Urinary bladder (tissue), 3 donors: ENCODE measurements at regions not wholly inside any gene's neighbourhood (a gene's known extent, or its start where the extent isn't known, plus 50 kb on each side); places are given as distances from the start of the nearest gene placed in this dataset.

ENCODE experiments used
- DNase-seq: peaks from one replicate; pipeline ENCODE4 v3.0.0-alpha.2; 2015; ENCODE audit errors: extremely low spot score
- H3K27ac ChIP-seq: one replicate; pipeline ENCODE4 v1.5.1; 2013; ENCODE audit warnings: low read depth, mild to moderate bottlenecking, moderate library complexity
- H3K36me3 ChIP-seq: one replicate; pipeline ENCODE4 v1.6.1; 2013; ENCODE audit warnings: mild to moderate bottlenecking, moderate library complexity; ENCODE audit not compliant: insufficient read depth
- H3K4me1 ChIP-seq: one replicate; pipeline ENCODE4 v1.6.1; 2013; ENCODE audit warnings: mild to moderate bottlenecking, moderate library complexity; ENCODE audit not compliant: insufficient read depth
- H3K4me3 ChIP-seq: one replicate; pipeline ENCODE4 v1.5.1; 2013; ENCODE audit warnings: low read depth, low read length
- WGBS: extraction: QIAGEN DNeasy Blood & Tissue Kit; methylation state at CpG from one replicate; pipeline ENCODE4 v1.1.7; 2013; 5-methylcytosine and 5-hydroxymethylcytosine counted together
- donor health status: healthy with polysubstance abuse.
- donor health status: healthy.

- no peak overlapping the region for H3K27ac ChIP-seq
- DNase-seq: no peak
- no peaks in the 10 kb centered on the region for H3K36me3 ChIP-seq
- no peaks in the 10 kb centered on the region for H3K4me1 ChIP-seq
- 89% methylated on average over 5 of the region's 5 CpGs for WGBS
- H3K4me3 ChIP-seq: no peak overlapping the region
Measured at GRCh38 chr6:159104931-159105330, 60.1 kb upstream of the TAGAP start.

GRCh38 chr6:159104163-159104925, 59.6 kb upstream of the TAGAP start:
- no peak overlapping the region for H3K27ac ChIP-seq
- WGBS: 39% methylated on average over 17 of the region's 17 CpGs
- H3K36me3 ChIP-seq: no peaks in the 10 kb centered on the region
- H3K4me3 ChIP-seq: no peak overlapping the region
- no peaks in the 10 kb centered on the region for H3K4me1 ChIP-seq
- DNase-seq: no peak

GRCh38 chr6:159103396-159104162, 58.8 kb upstream of the TAGAP start:
- Histone ChIP-seq H3K4me1 (no peaks in the 10 kb centered on the region), H3K36me3 (no peaks in the 10 kb centered on the region), H3K27ac (no peak overlapping the region), H3K4me3 (no peak overlapping the region)
- WGBS: 54% methylated on average over 18 of the region's 18 CpGs
- no peak for DNase-seq

- H3K36me3 ChIP-seq: no peaks in the 10 kb centered on the region
- 88% methylated on average over 5 of the region's 5 CpGs for WGBS
- DNase-seq: no peak
- no peak overlapping the region for H3K4me3 ChIP-seq
- H3K27ac ChIP-seq: no peak overlapping the region
- H3K4me1 ChIP-seq: no peaks in the 10 kb centered on the region
Measured at GRCh38 chr6:159102373-159103160, 57.8 kb upstream of the TAGAP start.

GRCh38 chr6:159101656-159102055, 56.9 kb upstream of the TAGAP start:
- no peaks in the 10 kb centered on the region for H3K4me1 ChIP-seq
- 85% methylated on average over 11 of the region's 11 CpGs for WGBS

GRCh38 chr6:159100395-159101182, 55.8 kb upstream of the TAGAP start:
- no peak for DNase-seq
- no peaks in the 10 kb centered on the region for H3K36me3 ChIP-seq
- WGBS: 83% methylated on average over 15 of the region's 15 CpGs
- no peak overlapping the region for H3K4me3 ChIP-seq
- H3K27ac ChIP-seq: no peak overlapping the region
- H3K4me1 ChIP-seq: no peaks in the 10 kb centered on the region

More at GRCh38 chr6:159101656-159102055, 56.9 kb upstream of the TAGAP start:
- H3K4me3 ChIP-seq: no peak overlapping the region
- no peak for DNase-seq
- no peak overlapping the region for H3K27ac ChIP-seq
- no peaks in the 10 kb centered on the region for H3K36me3 ChIP-seq

GRCh38 chr6:159099961-159100360, 55.2 kb upstream of the TAGAP start:
- WGBS: 57% methylated on average over 3 of the region's 3 CpGs

GRCh38 chr6:159099276-159099675, 54.5 kb upstream of the TAGAP start:
- Histone ChIP-seq H3K27ac (no peak overlapping the region), H3K36me3 (no peaks in the 10 kb centered on the region), H3K4me1 (no peaks in the 10 kb centered on the region), H3K4me3 (no peak overlapping the region)
- WGBS: 87% methylated on average over 3 of the region's 3 CpGs
- DNase-seq: no peak

More at GRCh38 chr6:159099961-159100360, 55.2 kb upstream of the TAGAP start:
- no peak for DNase-seq
- Histone ChIP-seq H3K36me3 (no peaks in the 10 kb centered on the region), H3K4me3 (no peak overlapping the region), H3K4me1 (no peaks in the 10 kb centered on the region), H3K27ac (no peak overlapping the region)

GRCh38 chr6:159098636-159099106, 53.9 kb upstream of the TAGAP start:
- 84% methylated on average over 14 of the region's 14 CpGs for WGBS

GRCh38 chr6:159097256-159097655, 52.5 kb upstream of the TAGAP start:
- no peaks in the 10 kb centered on the region for H3K36me3 ChIP-seq
- no peak overlapping the region for H3K27ac ChIP-seq
- 97% methylated on average over 8 of the region's 8 CpGs for WGBS
- DNase-seq: no peak
- no peaks in the 10 kb centered on the region for H3K4me1 ChIP-seq
- no peak overlapping the region for H3K4me3 ChIP-seq

More at GRCh38 chr6:159098636-159099106, 53.9 kb upstream of the TAGAP start:
- Histone ChIP-seq H3K4me1 (no peaks in the 10 kb centered on the region), H3K27ac (no peak overlapping the region), H3K36me3 (no peaks in the 10 kb centered on the region), H3K4me3 (no peak overlapping the region)
- no peak for DNase-seq

GRCh38 chr6:159095616-159096015, 50.8 kb upstream of the TAGAP start:
- H3K36me3 ChIP-seq: no peaks in the 10 kb centered on the region
- 78% methylated on average over 6 of the region's 6 CpGs for WGBS
- H3K4me3 ChIP-seq: no peak overlapping the region
- no peak for DNase-seq
- no peak overlapping the region for H3K27ac ChIP-seq
- H3K4me1 ChIP-seq: no peaks in the 10 kb centered on the region

- no peaks in the 10 kb centered on the region for H3K4me1 ChIP-seq
- no peaks in the 10 kb centered on the region for H3K36me3 ChIP-seq
- H3K4me3 ChIP-seq: no peak overlapping the region
- whole genome bisulfite sequencing: 72% methylated on average over 18 of the region's 18 CpGs
- H3K27ac ChIP-seq: no peak overlapping the region
- no peak for DNase-seq
Measured at GRCh38 chr6:159094444-159095252, 49.9 kb upstream of the TAGAP start.
